ENCODE measurements at regions not wholly inside any gene's neighbourhood (a gene's known extent, or its start where the extent isn't known, plus 50 kb on each side); places are given as distances from the start of the nearest gene placed in this dataset.
"Not testable (repeated sequence)": the region's sequence is repeated elsewhere in the genome, so short reads cannot be mapped to it uniquely, and the experiment has no call there.

GRCh38 chrX:65967159-65967558, 72.7 kb downstream of the VSIG4 start:
- TF ChIP-seq REST (IDR thresholded peaks at IDR 0.05; ENCODE audit: insufficient read depth in 1 of 2, low read depth in 2 of 2, low read length in 1 of 2); CTCF (IDR thresholded peaks at IDR 0.05); POLR2AphosphoS5 (IDR thresholded peaks at IDR 0.05; ENCODE audit: low read depth, low read length); SIN3A (IDR thresholded peaks at IDR 0.05; ENCODE audit: borderline replicate concordance, insufficient read depth, low read depth, low read length); TCF7L2 (IDR thresholded peaks at IDR 0.05; ENCODE audit: low read depth, low read length): not testable (repeated sequence)
